Activated T-helper 2 cell treated with anti-CD3 and anti-CD28 coated beads, Interferon-gamma antibody, Interleukin-2, Interleukin-4, amounts not matched to agents 10 μg/mL and 5 μg/mL and 100 μg/mL, durations not matched to agents 14 hours and 24 hours and 36 hours (primary cell): ENCODE measurements at regions not wholly inside any gene's neighbourhood (a gene's known extent, or its start where the extent isn't known, plus 50 kb on each side); places are given as distances from the start of the nearest gene placed in this dataset.
"Not testable (repeated sequence)": the region's sequence is repeated elsewhere in the genome, so short reads cannot be mapped to it uniquely, and the experiment has no call there.

Experiments used
- DNase-seq: peaks from one replicate; pipeline ENCODE4 v3.0.0; 2021; ENCODE audit warnings: low spot score
- H3K27ac Mint-ChIP-seq: one replicate; pipeline ENCODE4 v1.8.0; 2021; ENCODE audit warnings: mixed read lengths
- H3K27me3 Mint-ChIP-seq: one replicate; pipeline ENCODE4 v1.8.0; 2021; ENCODE audit warnings: low read depth, mixed read lengths
- H3K36me3 Mint-ChIP-seq: one replicate; pipeline ENCODE4 v1.8.0; 2021; ENCODE audit warnings: low read depth, mixed read lengths
- H3K4me1 Mint-ChIP-seq: one replicate; pipeline ENCODE4 v1.8.0; 2021; ENCODE audit warnings: low read depth, mixed read lengths
- H3K4me3 Mint-ChIP-seq: one replicate; pipeline ENCODE4 v1.8.0; 2021; ENCODE audit warnings: low read depth, mild to moderate bottlenecking, moderate library complexity, mixed read lengths
- H3K9me3 Mint-ChIP-seq: one replicate; pipeline ENCODE4 v1.8.0; 2021; ENCODE audit warnings: mixed read lengths
- intact Hi-C: fragments of 100-400 bp; cut with micrococcal nuclease; formaldehyde crosslinking; loops from one replicate; pipeline ENCODE4 v1.15.1; 2023

GRCh38 chr9:110013064-110013463 is 194.9 kb downstream of the C9orf152 start:
- no peaks in the 10 kb centered on the region for H3K9me3 Mint-ChIP-seq
- H3K27me3 Mint-ChIP-seq, result peaks cover 2% of the 10 kb centered on the region
- no peaks in the 10 kb centered on the region for H3K36me3 Mint-ChIP-seq
- DNase-seq, result no peak
- intact Hi-C loops, result no loop called here
- no peak overlapping the region for H3K27ac Mint-ChIP-seq
- H3K4me1 Mint-ChIP-seq, result peaks cover 19% of the 10 kb centered on the region
- no peak overlapping the region for H3K4me3 Mint-ChIP-seq

GRCh38 chr9:110015759-110016158 is 192.2 kb downstream of the C9orf152 start:
- peaks cover 21% of the 10 kb centered on the region for H3K4me1 Mint-ChIP-seq
- H3K27me3 Mint-ChIP-seq, result peaks cover 2% of the 10 kb centered on the region
- H3K36me3 Mint-ChIP-seq, result no peaks in the 10 kb centered on the region
- no peak overlapping the region for H3K4me3 Mint-ChIP-seq
- peak overlapping the region; percentile 76 for H3K27ac Mint-ChIP-seq
- H3K9me3 Mint-ChIP-seq, result no peaks in the 10 kb centered on the region
- intact Hi-C loops, result loop anchor here (1.0 kb wide), 1 partner anchor 38 kb away; no protein-coding TSS in a partner anchor
- DNase-seq, result no peak

- no peak overlapping the region for H3K4me3 Mint-ChIP-seq
- no peaks in the 10 kb centered on the region for H3K9me3 Mint-ChIP-seq
- intact Hi-C loops, result loop anchor here (1.0 kb wide), 1 partner anchor 39 kb away; no protein-coding TSS in a partner anchor
These were observed 191.6 kb downstream of the C9orf152 start for GRCh38 chr9:110016340-110016739.

GRCh38 chr9:110020216-110020615 is 187.7 kb downstream of the C9orf152 start:
- intact Hi-C loops, H3K9me3 Mint-ChIP-seq, DNase-seq, H3K4me3 Mint-ChIP-seq, H3K27ac Mint-ChIP-seq, H3K36me3 Mint-ChIP-seq, H3K27me3 Mint-ChIP-seq: not testable (repeated sequence)
- H3K4me1 Mint-ChIP-seq, result peaks cover 29% of the 10 kb centered on the region

More at GRCh38 chr9:110016340-110016739, 191.6 kb downstream of the C9orf152 start:
- no peak for DNase-seq
- Mint-ChIP-seq H3K27ac (peak overlapping the region; percentile 76), H3K36me3 (no peaks in the 10 kb centered on the region), H3K27me3 (peaks cover 2% of the 10 kb centered on the region), H3K4me1 (peaks cover 24% of the 10 kb centered on the region)

GRCh38 chr9:110021891-110022290 is 186.1 kb downstream of the C9orf152 start:
- peaks cover 23% of the 10 kb centered on the region for H3K4me1 Mint-ChIP-seq
- no peak overlapping the region for H3K4me3 Mint-ChIP-seq
- intact Hi-C loops, result no loop called here
- no peaks in the 10 kb centered on the region for H3K36me3 Mint-ChIP-seq
- H3K27ac Mint-ChIP-seq, result peak overlapping the region; percentile 67
- no peaks in the 10 kb centered on the region for H3K9me3 Mint-ChIP-seq
- H3K27me3 Mint-ChIP-seq, result no peaks in the 10 kb centered on the region
- DNase-seq, result no peak

- DNase-seq, H3K27me3 Mint-ChIP-seq, H3K9me3 Mint-ChIP-seq, H3K4me3 Mint-ChIP-seq, H3K36me3 Mint-ChIP-seq, intact Hi-C loops, H3K27ac Mint-ChIP-seq: not testable (repeated sequence)
- peaks cover 25% of the 10 kb centered on the region for H3K4me1 Mint-ChIP-seq
These were observed 184.7 kb downstream of the C9orf152 start for GRCh38 chr9:110023221-110023620.

- no peak overlapping the region for H3K27ac Mint-ChIP-seq
- no peaks in the 10 kb centered on the region for H3K9me3 Mint-ChIP-seq
- no peak for DNase-seq
- intact Hi-C loops, result no loop called here
- H3K4me1 Mint-ChIP-seq, result peaks cover 42% of the 10 kb centered on the region
- H3K4me3 Mint-ChIP-seq, result no peak overlapping the region
- no peaks in the 10 kb centered on the region for H3K27me3 Mint-ChIP-seq
- no peaks in the 10 kb centered on the region for H3K36me3 Mint-ChIP-seq
These were observed 182.3 kb downstream of the C9orf152 start for GRCh38 chr9:110025551-110026170.

GRCh38 chr9:110027671-110028081 is 180.3 kb downstream of the C9orf152 start:
- Mint-ChIP-seq H3K36me3 (no peaks in the 10 kb centered on the region), H3K27ac (no peak overlapping the region), H3K27me3 (no peaks in the 10 kb centered on the region), H3K9me3 (no peaks in the 10 kb centered on the region), H3K4me3 (no peak overlapping the region), H3K4me1 (peaks cover 40% of the 10 kb centered on the region)
- DNase-seq, result no peak
- intact Hi-C loops, result loop anchor here (2.0 kb wide), 1 partner anchor 53 kb away; no protein-coding TSS in a partner anchor

GRCh38 chr9:110028271-110028670 is 179.7 kb downstream of the C9orf152 start:
- no peak overlapping the region for H3K27ac Mint-ChIP-seq
- intact Hi-C loops, result loop anchor here (2.0 kb wide), 1 partner anchor 53 kb away; no protein-coding TSS in a partner anchor
- no peaks in the 10 kb centered on the region for H3K27me3 Mint-ChIP-seq
- H3K4me3 Mint-ChIP-seq, result no peak overlapping the region
- H3K36me3 Mint-ChIP-seq, result no peaks in the 10 kb centered on the region
- no peaks in the 10 kb centered on the region for H3K9me3 Mint-ChIP-seq
- no peak for DNase-seq
- peaks cover 40% of the 10 kb centered on the region for H3K4me1 Mint-ChIP-seq

- Mint-ChIP-seq H3K27ac (no peak overlapping the region), H3K9me3 (no peaks in the 10 kb centered on the region), H3K4me1 (peaks cover 40% of the 10 kb centered on the region), H3K36me3 (no peaks in the 10 kb centered on the region), H3K27me3 (no peaks in the 10 kb centered on the region), H3K4me3 (no peak overlapping the region)
- DNase-seq, result no peak
- intact Hi-C loops, result loop anchor here (2.0 kb wide), 1 partner anchor 54 kb away; no protein-coding TSS in a partner anchor
These were observed 179.3 kb downstream of the C9orf152 start for GRCh38 chr9:110028676-110029075.

GRCh38 chr9:110029429-110029955 is 178.5 kb downstream of the C9orf152 start:
- peaks cover 40% of the 10 kb centered on the region for H3K4me1 Mint-ChIP-seq
- H3K4me3 Mint-ChIP-seq, result no peak overlapping the region
- no peak for DNase-seq
- no peaks in the 10 kb centered on the region for H3K27me3 Mint-ChIP-seq
- no peaks in the 10 kb centered on the region for H3K36me3 Mint-ChIP-seq
- H3K9me3 Mint-ChIP-seq, result no peaks in the 10 kb centered on the region
- intact Hi-C loops, result loop anchor here (2.0 kb wide), 1 partner anchor 55 kb away; no protein-coding TSS in a partner anchor
- peak overlapping the region; percentile 15 for H3K27ac Mint-ChIP-seq

- intact Hi-C loops, result loop anchor here (2.0 kb wide), 1 partner anchor 55 kb away; no protein-coding TSS in a partner anchor
- H3K27ac Mint-ChIP-seq, result peak overlapping the region; percentile 15
- peak overlapping the region; percentile 1 for H3K4me3 Mint-ChIP-seq
- no peaks in the 10 kb centered on the region for H3K36me3 Mint-ChIP-seq
- no peaks in the 10 kb centered on the region for H3K27me3 Mint-ChIP-seq
- no peaks in the 10 kb centered on the region for H3K9me3 Mint-ChIP-seq
- peaks cover 40% of the 10 kb centered on the region for H3K4me1 Mint-ChIP-seq
- DNase-seq, result no peak
These were observed 177.9 kb downstream of the C9orf152 start for GRCh38 chr9:110029956-110030480.

GRCh38 chr9:110030632-110031031 is 177.3 kb downstream of the C9orf152 start:
- intact Hi-C loops, result no loop called here
- no peak overlapping the region for H3K4me3 Mint-ChIP-seq
- H3K27me3 Mint-ChIP-seq, result no peaks in the 10 kb centered on the region
- DNase-seq, result no peak
- no peaks in the 10 kb centered on the region for H3K36me3 Mint-ChIP-seq
- peak overlapping the region; percentile 41 for H3K27ac Mint-ChIP-seq
- H3K4me1 Mint-ChIP-seq, result peaks cover 38% of the 10 kb centered on the region
- no peaks in the 10 kb centered on the region for H3K9me3 Mint-ChIP-seq
